Prostate gland (tissue), 2 donors: ENCODE measurements at regions not wholly inside any gene's neighbourhood (a gene's known extent, or its start where the extent isn't known, plus 50 kb on each side); places are given as distances from the start of the nearest gene placed in this dataset.

Experiments used
- DNase-seq: peaks from one replicate; pipeline ENCODE4 v3.0.0-alpha.2; 2019; ENCODE audit warnings: low spot score
- H3K27ac ChIP-seq, 2 donors: fragments of 200-600 bp; sonication (generic); 2 replicates each; pipeline ENCODE4 v1.5.1; 2017 to 2019
- H3K27me3 ChIP-seq: fragments of 200-600 bp; sonication (generic); replicated peaks from 2 replicates; pipeline ENCODE4 v1.5.1; 2019; ENCODE audit not compliant: insufficient read depth
- H3K36me3 ChIP-seq, 2 donors: fragments of 200-600 bp; sonication (generic); 1 replicate in 1 of 2; 2 replicates in 1 of 2; pipeline versions ENCODE4 v1.5.1 to v1.8.1; 2017 to 2019
- H3K4me1 ChIP-seq: fragments of 200-600 bp; sonication (generic); replicated peaks from 2 replicates; pipeline ENCODE4 v1.5.1; 2019
- H3K4me3 ChIP-seq, 2 donors: fragments of 200-600 bp; sonication (generic); 2 replicates each; pipeline ENCODE4 v1.5.1; 2017 to 2019
- H3K9me3 ChIP-seq: fragments of 200-600 bp; sonication (generic); 2 replicates; pipeline ENCODE4 v1.5.1; 2017
- CTCF ChIP-seq, 4 experiments: fragments of 200-600 bp in 2 of 4; fragments of 450-650 bp in 2 of 4; sonication (generic) in 2 of 4; IDR thresholded peaks; 1 replicate in 3 of 4; 2 replicates in 1 of 4; pipeline ENCODE4 v1.5.1; 2016 to 2019; ENCODE audit warnings: antibody characterized with exemption in 4 of 4, mild to moderate bottlenecking in 2 of 4, moderate library complexity in 2 of 4
- POLR2A ChIP-seq: fragments of 450-650 bp; IDR thresholded peaks from one replicate; pipeline ENCODE4 v1.6.1; 2016; ENCODE audit warnings: antibody characterized with exemption, mild to moderate bottlenecking
- POLR2AphosphoS5 ChIP-seq: sonication (generic); formaldehyde crosslinking; IDR thresholded peaks from one replicate; pipeline ENCODE4 v1.6.1; 2017; ENCODE audit warnings: antibody characterized with exemption
- WGBS: methylation state at CpG from one replicate; pipeline ENCODE4 v1.1.5; 2018; 5-methylcytosine and 5-hydroxymethylcytosine counted together
- intact Hi-C: fragments of 100-400 bp; cut with DNase I; formaldehyde crosslinking; loops from one replicate; pipeline ENCODE4 v1.14.2; 2022

- DNase-seq = no peak
- Histone ChIP-seq H3K4me1 (no peaks in the 10 kb centered on the region), H3K27me3 (no peaks in the 10 kb centered on the region), H3K27ac (no peak overlapping the region), H3K9me3 (no peaks in the 10 kb centered on the region), H3K4me3 (no peak overlapping the region), H3K36me3 (no peaks in the 10 kb centered on the region)
- WGBS = 90% methylated on average over 2 of the region's 2 CpGs
- TF ChIP-seq POLR2AphosphoS5 = no peak
- no peak for TF ChIP-seq POLR2A
- TF ChIP-seq CTCF (IDR thresholded peaks at IDR 0.05) = no peak
- intact Hi-C loops = no loop called here
Observed at GRCh38 chrX:75673468-75673867, 111.6 kb downstream of the MAGEE2 start.

- 90% methylated on average over 1 of the region's 1 CpG for WGBS
- no peaks in the 10 kb centered on the region for H3K9me3 ChIP-seq
- H3K27ac ChIP-seq = no peak overlapping the region
- H3K4me1 ChIP-seq = no peaks in the 10 kb centered on the region
- no peaks in the 10 kb centered on the region for H3K36me3 ChIP-seq
- TF ChIP-seq POLR2A (no peak), POLR2AphosphoS5 (no peak), CTCF (IDR thresholded peaks at IDR 0.05) (no peak)
- no peak overlapping the region for H3K4me3 ChIP-seq
- intact Hi-C loops = no loop called here
- DNase-seq = no peak
- H3K27me3 ChIP-seq = no peaks in the 10 kb centered on the region
Observed at GRCh38 chrX:75655627-75656026, 129.4 kb downstream of the MAGEE2 start.

GRCh38 chrX:75649829-75650228, 127.0 kb upstream of the ZDHHC15 start:
- Histone ChIP-seq H3K4me3 (no peak overlapping the region), H3K9me3 (no peaks in the 10 kb centered on the region), H3K27ac (no peak overlapping the region), H3K4me1 (no peaks in the 10 kb centered on the region), H3K27me3 (no peaks in the 10 kb centered on the region), H3K36me3 (no peaks in the 10 kb centered on the region)
- TF ChIP-seq POLR2AphosphoS5 (no peak), CTCF (IDR thresholded peaks at IDR 0.05) (no peak), POLR2A (no peak)
- DNase-seq = no peak
- intact Hi-C loops = no loop called here
- WGBS = 100% methylated on average over 1 of the region's 1 CpG

- no peak for TF ChIP-seq POLR2AphosphoS5
- no peak for TF ChIP-seq CTCF (IDR thresholded peaks at IDR 0.05)
- TF ChIP-seq POLR2A = no peak
- H3K4me1 ChIP-seq = no peaks in the 10 kb centered on the region
- no peaks in the 10 kb centered on the region for H3K27me3 ChIP-seq
- no peaks in the 10 kb centered on the region for H3K36me3 ChIP-seq
- WGBS = 82% methylated on average over 16 of the region's 16 CpGs
- H3K27ac ChIP-seq = no peak overlapping the region
- no peak for DNase-seq
- H3K9me3 ChIP-seq = no peaks in the 10 kb centered on the region
- H3K4me3 ChIP-seq = no peak overlapping the region
- intact Hi-C loops = no loop called here
Observed at GRCh38 chrX:75648803-75649588, 126.2 kb upstream of the ZDHHC15 start.

- Histone ChIP-seq H3K4me1 (no peaks in the 10 kb centered on the region), H3K27ac (no peak overlapping the region), H3K4me3 (no peak overlapping the region), H3K27me3 (no peaks in the 10 kb centered on the region), H3K36me3 (no peaks in the 10 kb centered on the region), H3K9me3 (no peaks in the 10 kb centered on the region)
- TF ChIP-seq POLR2A (no peak), CTCF (IDR thresholded peaks at IDR 0.05) (no peak), POLR2AphosphoS5 (no peak)
- no peak for DNase-seq
- WGBS = 94% methylated on average over 3 of the region's 3 CpGs
- intact Hi-C loops = no loop called here
Observed at GRCh38 chrX:75642811-75643361, 120.0 kb upstream of the ZDHHC15 start.
